ENCODE measurements at regions not wholly inside any gene's neighbourhood (a gene's known extent, or its start where the extent isn't known, plus 50 kb on each side); places are given as distances from the start of the nearest gene placed in this dataset.

DNA sequence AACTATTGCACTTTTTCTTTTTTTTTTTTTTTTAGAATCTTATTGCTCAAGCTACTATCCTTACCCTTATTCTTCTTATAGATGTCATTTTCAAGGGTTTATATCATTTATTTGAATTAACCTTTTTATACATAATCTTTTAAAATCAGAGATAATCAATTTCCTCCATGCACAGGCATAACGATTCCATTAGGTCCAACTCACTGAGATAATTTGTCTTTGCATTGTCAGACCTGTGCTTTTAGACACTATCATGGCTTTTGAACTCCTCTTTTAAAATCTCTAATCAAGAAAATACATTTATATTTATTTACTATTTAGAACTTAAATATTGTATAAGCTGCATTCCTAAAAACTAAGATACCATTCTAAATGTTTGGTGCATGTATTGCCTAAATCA is 1454.9 kb downstream of the ZPLD1 start:
- no peaks in the 10 kb centered on the region for H3K27me3 ChIP-seq (ENCODE audit: insufficient read depth, low read depth, severe bottlenecking)
- TF ChIP-seq, protein P1, sequence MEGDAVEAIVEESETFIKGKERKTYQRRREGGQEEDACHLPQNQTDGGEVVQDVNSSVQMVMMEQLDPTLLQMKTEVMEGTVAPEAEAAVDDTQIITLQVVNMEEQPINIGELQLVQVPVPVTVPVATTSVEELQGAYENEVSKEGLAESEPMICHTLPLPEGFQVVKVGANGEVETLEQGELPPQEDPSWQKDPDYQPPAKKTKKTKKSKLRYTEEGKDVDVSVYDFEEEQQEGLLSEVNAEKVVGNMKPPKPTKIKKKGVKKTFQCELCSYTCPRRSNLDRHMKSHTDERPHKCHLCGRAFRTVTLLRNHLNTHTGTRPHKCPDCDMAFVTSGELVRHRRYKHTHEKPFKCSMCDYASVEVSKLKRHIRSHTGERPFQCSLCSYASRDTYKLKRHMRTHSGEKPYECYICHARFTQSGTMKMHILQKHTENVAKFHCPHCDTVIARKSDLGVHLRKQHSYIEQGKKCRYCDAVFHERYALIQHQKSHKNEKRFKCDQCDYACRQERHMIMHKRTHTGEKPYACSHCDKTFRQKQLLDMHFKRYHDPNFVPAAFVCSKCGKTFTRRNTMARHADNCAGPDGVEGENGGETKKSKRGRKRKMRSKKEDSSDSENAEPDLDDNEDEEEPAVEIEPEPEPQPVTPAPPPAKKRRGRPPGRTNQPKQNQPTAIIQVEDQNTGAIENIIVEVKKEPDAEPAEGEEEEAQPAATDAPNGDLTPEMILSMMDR (IDR thresholded peaks at IDR 0.05; ENCODE audit: low read depth, low read length) = no peak

DNA sequence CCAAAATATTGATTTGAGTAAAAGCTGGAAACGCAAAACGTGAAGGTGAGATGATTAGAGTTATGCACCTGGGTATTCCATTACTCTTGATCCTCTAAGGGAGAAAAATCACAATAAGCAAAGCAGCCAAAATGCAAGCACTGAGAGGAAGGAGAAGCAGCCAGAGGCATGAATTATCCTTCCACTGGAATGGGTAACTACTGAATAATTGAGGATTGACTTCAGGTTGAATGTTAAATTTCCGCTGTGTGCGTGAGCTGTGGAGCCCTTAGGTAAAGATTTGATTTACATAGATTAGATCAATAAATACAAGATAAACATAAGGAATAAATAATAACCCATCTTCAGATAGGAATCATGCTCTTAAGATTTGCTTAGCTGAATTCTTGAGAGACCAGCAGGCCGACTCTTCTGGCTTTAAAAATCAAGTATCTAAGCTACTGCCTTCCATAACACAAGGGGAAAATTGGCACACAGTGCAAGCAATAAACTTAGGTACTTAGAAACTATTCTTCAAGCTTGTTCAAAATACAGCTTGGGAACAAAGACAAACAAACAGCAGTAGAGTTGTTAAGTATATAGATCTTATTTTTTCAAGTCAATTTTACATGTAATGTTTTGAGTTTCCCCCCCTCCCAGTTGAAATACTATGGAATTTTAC is 1459.5 kb downstream of the ZPLD1 start:
- DNase-seq = no peak
- no peaks in the 10 kb centered on the region for H3K36me3 ChIP-seq
- TF ChIP-seq, protein P1 (IDR thresholded peaks at IDR 0.05; ENCODE audit: low read depth, low read length) = no peak
- H3K27me3 ChIP-seq (ENCODE audit: insufficient read depth, low read depth, severe bottlenecking) = no peaks in the 10 kb centered on the region
- no peak overlapping the region for H3K27ac ChIP-seq
- no peaks in the 10 kb centered on the region for H3K9me3 ChIP-seq (ENCODE audit: severe bottlenecking)
- H3K4me3 ChIP-seq (ENCODE audit: low read depth, low read length) = no peak overlapping the region

More for the DNA sequence above, 1454.9 kb downstream of the ZPLD1 start:
- Histone ChIP-seq H3K4me3 (ENCODE audit: low read depth, low read length) (no peak overlapping the region), H3K36me3 (no peaks in the 10 kb centered on the region), H3K9me3 (ENCODE audit: severe bottlenecking) (no peaks in the 10 kb centered on the region), H3K27ac (no peak overlapping the region)
- DNase-seq = no peak

DNA sequence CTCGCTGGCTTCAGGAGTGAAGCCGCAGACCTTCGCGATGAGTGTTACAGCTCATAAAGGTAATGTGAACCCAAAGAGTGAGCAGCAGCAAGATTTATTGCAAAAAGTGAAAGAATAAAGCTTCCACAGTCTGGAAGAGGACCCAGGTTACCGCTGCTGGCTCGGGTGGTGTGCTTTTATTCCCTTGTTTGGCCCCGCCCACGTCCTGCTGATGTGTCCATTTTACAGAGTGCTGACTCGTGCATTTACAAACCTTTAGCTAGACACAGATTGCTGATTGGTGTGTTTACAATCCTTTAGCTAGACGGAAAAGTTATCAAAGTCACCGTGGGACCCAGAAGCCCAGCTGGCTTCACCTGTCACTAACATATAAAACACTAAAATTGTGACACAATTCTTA is 1464.5 kb downstream of the ZPLD1 start:
- no peaks in the 10 kb centered on the region for H3K27me3 ChIP-seq (ENCODE audit: insufficient read depth, low read depth, severe bottlenecking)
- TF ChIP-seq, protein P1 (IDR thresholded peaks at IDR 0.05; ENCODE audit: low read depth, low read length) = no peak

DNA sequence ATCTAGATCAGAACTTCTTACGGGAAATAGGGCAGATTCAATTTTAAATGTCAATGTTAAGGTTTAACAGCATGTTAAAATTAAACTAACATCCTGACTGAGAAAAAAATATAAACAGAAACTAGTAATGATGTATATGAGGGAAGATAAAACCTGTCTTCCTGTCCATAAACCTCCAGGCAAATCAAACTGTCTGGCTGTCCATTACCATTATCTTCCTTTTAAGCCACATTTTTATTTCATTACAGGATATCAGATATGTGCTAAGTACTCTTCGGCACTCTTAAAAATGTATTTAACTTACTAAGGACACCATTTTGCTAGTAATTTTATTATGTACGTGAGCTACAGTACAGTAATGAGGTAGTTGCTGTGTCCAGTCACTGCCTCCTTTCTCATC is 1461.7 kb upstream of the ALCAM start:
- TF ChIP-seq, protein P1 (IDR thresholded peaks at IDR 0.05; ENCODE audit: low read depth, low read length) = no peak
- no peak for DNase-seq
- no peaks in the 10 kb centered on the region for H3K27me3 ChIP-seq (ENCODE audit: insufficient read depth, low read depth, severe bottlenecking)
- H3K4me3 ChIP-seq (ENCODE audit: low read depth, low read length) = no peak overlapping the region
- H3K9me3 ChIP-seq (ENCODE audit: severe bottlenecking) = no peaks in the 10 kb centered on the region
- no peak overlapping the region for H3K27ac ChIP-seq
- H3K36me3 ChIP-seq = no peaks in the 10 kb centered on the region

More for the DNA sequence above, 1464.5 kb downstream of the ZPLD1 start:
- Histone ChIP-seq H3K27ac (no peak overlapping the region), H3K9me3 (ENCODE audit: severe bottlenecking) (no peaks in the 10 kb centered on the region), H3K36me3 (no peaks in the 10 kb centered on the region), H3K4me3 (ENCODE audit: low read depth, low read length) (no peak overlapping the region)
- no peak for DNase-seq

DNA sequence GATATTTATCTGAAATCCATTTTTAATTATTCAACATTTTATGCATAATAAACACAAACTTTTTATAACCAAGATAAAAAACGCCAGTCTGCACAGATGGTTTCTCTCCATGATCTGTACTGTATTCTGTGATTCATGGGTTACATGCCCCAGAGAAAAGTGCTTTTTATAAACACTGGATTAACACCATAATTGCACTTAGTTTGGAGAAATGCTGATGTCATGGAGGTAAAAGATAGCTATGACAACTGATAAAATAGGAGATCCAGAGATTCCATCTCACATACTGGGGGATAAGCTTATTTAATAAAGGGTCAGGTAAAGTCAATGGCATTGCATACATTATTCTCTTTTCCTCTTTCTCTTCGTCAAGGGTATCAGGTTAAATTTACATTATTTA is 1460.4 kb upstream of the ALCAM start:
- H3K4me3 ChIP-seq (ENCODE audit: low read depth, low read length) = no peak overlapping the region
- H3K9me3 ChIP-seq (ENCODE audit: severe bottlenecking) = no peaks in the 10 kb centered on the region
- no peaks in the 10 kb centered on the region for H3K27me3 ChIP-seq (ENCODE audit: insufficient read depth, low read depth, severe bottlenecking)
- DNase-seq = no peak
- H3K27ac ChIP-seq = no peak overlapping the region
- H3K36me3 ChIP-seq = no peaks in the 10 kb centered on the region
- TF ChIP-seq, protein P1 (IDR thresholded peaks at IDR 0.05; ENCODE audit: low read depth, low read length) = no peak

DNA sequence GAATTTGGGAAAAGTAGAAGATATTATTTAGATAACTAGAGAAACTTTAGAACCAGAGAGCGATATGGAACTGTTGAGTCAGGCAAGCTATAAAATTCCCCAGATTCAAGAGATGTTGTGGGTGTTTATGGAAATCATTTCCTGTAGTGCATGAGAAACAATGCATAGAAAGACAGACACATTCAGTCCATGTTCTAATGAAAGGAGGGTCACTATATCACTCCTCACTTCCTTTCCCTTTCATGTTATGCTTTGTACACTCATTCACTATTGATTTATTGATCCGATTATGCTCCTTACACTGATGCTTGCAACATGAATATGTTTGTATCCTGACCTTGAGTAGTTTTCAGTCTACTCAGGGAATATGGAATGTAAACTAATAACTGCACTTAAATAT is 1459.9 kb upstream of the ALCAM start:
- TF ChIP-seq, protein P1 (IDR thresholded peaks at IDR 0.05; ENCODE audit: low read depth, low read length) = no peak
- H3K27ac ChIP-seq = no peak overlapping the region

More for the DNA sequence above, 1459.9 kb upstream of the ALCAM start:
- no peak for DNase-seq
- Histone ChIP-seq H3K36me3 (no peaks in the 10 kb centered on the region), H3K4me3 (ENCODE audit: low read depth, low read length) (no peak overlapping the region), H3K27me3 (ENCODE audit: insufficient read depth, low read depth, severe bottlenecking) (no peaks in the 10 kb centered on the region), H3K9me3 (ENCODE audit: severe bottlenecking) (no peaks in the 10 kb centered on the region)
